Left ventricle myocardium inferior (tissue), 1 donor: ENCODE measurements at regions not wholly inside any gene's neighbourhood (a gene's known extent, or its start where the extent isn't known, plus 50 kb on each side); places are given as distances from the start of the nearest gene placed in this dataset.

Experiments
- DNase-seq: peaks from one replicate; pipeline ENCODE4 v3.0.0-alpha.2; 2020
- H3K27ac ChIP-seq: fragments of 200-600 bp; replicated peaks from 2 replicates; pipeline ENCODE4 v1.8.0; 2021
- H3K27me3 ChIP-seq: fragments of 200-600 bp; 2 replicates; pipeline ENCODE4 v1.8.0; 2021; ENCODE audit warnings: low read depth
- H3K36me3 ChIP-seq: fragments of 200-600 bp; 2 replicates; pipeline ENCODE4 v1.8.0; 2021
- H3K4me1 ChIP-seq: fragments of 200-600 bp; 2 replicates; pipeline ENCODE4 v1.8.0; 2021
- H3K4me3 ChIP-seq: fragments of 200-600 bp; 2 replicates; pipeline ENCODE4 v1.8.0; 2021; ENCODE audit warnings: mild to moderate bottlenecking, moderate library complexity
- H3K9me3 ChIP-seq: fragments of 200-600 bp; replicated peaks from 2 replicates; pipeline ENCODE4 v1.8.0; 2021
- CTCF ChIP-seq: fragments of 200-600 bp; IDR thresholded peaks from 2 replicates; pipeline ENCODE4 v1.8.0; 2021; ENCODE audit warnings: antibody characterized with exemption, mild to moderate bottlenecking, borderline replicate concordance
- intact Hi-C: fragments of 100-400 bp; cut with micrococcal nuclease; formaldehyde crosslinking; loops from one replicate; pipeline ENCODE4 v1.11.0; 2022
- donor health status: DM: no; HTN: yes; CAD: no; lungs with severe emphysema.

DNA sequence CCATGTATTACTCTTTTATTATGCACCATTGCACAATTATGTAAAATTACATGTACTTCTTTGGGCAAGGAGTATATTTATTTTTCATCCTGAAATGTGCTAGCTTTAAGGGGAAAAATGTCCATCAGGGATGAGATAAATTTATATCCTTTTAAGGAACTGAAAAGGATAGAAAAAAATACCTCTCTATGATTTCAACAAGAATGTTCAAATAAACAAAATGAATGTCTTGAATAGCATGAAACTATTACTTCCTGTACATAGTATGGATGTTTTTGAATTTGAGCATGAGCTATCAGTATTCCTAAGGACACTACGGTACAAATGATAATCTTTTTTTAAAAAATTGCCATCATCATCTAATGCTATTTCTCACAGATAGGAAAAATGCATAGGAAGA, 1611.9 kb upstream of the ZEB2 start:
- no peak for TF ChIP-seq CTCF
- H3K9me3 ChIP-seq, result peaks cover 5% of the 10 kb centered on the region

DNA sequence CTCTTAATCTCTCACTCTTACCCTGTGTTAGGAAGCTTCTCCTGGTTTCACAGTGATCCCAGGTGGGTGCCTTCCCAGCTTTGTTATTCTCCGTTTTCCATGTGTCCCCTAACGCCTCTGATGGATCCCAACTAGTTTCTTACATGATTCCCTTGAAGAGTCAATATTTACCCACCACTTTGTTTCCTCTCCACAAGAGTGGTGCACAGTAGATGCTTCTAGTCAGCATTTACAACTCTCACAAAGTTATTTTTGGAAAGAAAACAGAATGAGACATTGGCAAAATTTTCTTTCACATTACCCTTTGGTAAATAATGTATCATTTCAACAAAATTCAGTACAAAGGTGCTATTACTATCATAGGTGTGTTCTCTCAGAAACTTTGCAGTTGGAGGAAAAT, 1611.1 kb upstream of the ZEB2 start:
- TF ChIP-seq CTCF, result no peak
- H3K4me1 ChIP-seq, result no peaks in the 10 kb centered on the region
- intact Hi-C loops, result no loop called here
- H3K27ac ChIP-seq, result no peak overlapping the region
- H3K9me3 ChIP-seq, result peaks cover 5% of the 10 kb centered on the region
- H3K27me3 ChIP-seq, result no peaks in the 10 kb centered on the region
- no peaks in the 10 kb centered on the region for H3K36me3 ChIP-seq
- H3K4me3 ChIP-seq, result no peak overlapping the region
- no peak for DNase-seq

More for the DNA sequence above, 1611.9 kb upstream of the ZEB2 start:
- no peaks in the 10 kb centered on the region for H3K27me3 ChIP-seq
- H3K4me1 ChIP-seq, result no peaks in the 10 kb centered on the region
- no peak for DNase-seq
- intact Hi-C loops, result no loop called here
- H3K27ac ChIP-seq, result no peak overlapping the region
- no peaks in the 10 kb centered on the region for H3K36me3 ChIP-seq
- H3K4me3 ChIP-seq, result no peak overlapping the region

DNA sequence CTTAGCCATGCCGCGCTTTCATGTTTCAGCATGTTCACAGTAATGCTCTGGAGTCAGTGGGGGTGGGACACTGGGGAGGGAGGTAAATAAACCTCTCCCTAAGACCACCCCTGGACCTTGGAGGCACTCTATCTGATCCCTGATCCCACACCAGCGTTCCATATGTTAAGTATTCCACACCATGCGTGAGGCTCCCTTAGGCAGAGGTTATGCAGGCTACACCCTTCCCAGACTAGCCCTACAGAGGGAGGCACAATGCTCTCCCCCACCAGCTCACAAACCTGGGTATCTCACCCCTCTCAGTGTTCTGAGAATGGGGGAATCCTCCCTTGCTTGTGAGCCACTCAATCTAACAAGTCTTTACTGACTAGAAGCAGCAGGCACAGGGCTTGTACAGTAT, 1610.4 kb upstream of the ZEB2 start:
- no peak for TF ChIP-seq CTCF
- peaks cover 5% of the 10 kb centered on the region for H3K9me3 ChIP-seq
- DNase-seq, result no peak
- H3K4me3 ChIP-seq, result no peak overlapping the region
- intact Hi-C loops, result no loop called here
- no peak overlapping the region for H3K27ac ChIP-seq
- no peaks in the 10 kb centered on the region for H3K27me3 ChIP-seq
- H3K36me3 ChIP-seq, result no peaks in the 10 kb centered on the region
- no peaks in the 10 kb centered on the region for H3K4me1 ChIP-seq

- TF ChIP-seq CTCF, result no peak
- H3K4me1 ChIP-seq, result no peaks in the 10 kb centered on the region
- H3K4me3 ChIP-seq, result no peak overlapping the region
- no peak overlapping the region for H3K27ac ChIP-seq
- intact Hi-C loops, result no loop called here
- H3K27me3 ChIP-seq, result no peaks in the 10 kb centered on the region
- peaks cover 5% of the 10 kb centered on the region for H3K9me3 ChIP-seq
- DNase-seq, result no peak
- no peaks in the 10 kb centered on the region for H3K36me3 ChIP-seq
These were observed 1609.3 kb upstream of the ZEB2 start for GRCh38 chr2:146129231-146129630.

GRCh38 chr2:146128216-146128615, 1608.3 kb upstream of the ZEB2 start:
- Histone ChIP-seq H3K27me3 (no peaks in the 10 kb centered on the region), H3K27ac (no peak overlapping the region), H3K4me3 (no peak overlapping the region), H3K36me3 (no peaks in the 10 kb centered on the region), H3K4me1 (no peaks in the 10 kb centered on the region), H3K9me3 (peaks cover 5% of the 10 kb centered on the region)
- intact Hi-C loops, result no loop called here
- TF ChIP-seq CTCF, result no peak
- DNase-seq, result no peak

DNA sequence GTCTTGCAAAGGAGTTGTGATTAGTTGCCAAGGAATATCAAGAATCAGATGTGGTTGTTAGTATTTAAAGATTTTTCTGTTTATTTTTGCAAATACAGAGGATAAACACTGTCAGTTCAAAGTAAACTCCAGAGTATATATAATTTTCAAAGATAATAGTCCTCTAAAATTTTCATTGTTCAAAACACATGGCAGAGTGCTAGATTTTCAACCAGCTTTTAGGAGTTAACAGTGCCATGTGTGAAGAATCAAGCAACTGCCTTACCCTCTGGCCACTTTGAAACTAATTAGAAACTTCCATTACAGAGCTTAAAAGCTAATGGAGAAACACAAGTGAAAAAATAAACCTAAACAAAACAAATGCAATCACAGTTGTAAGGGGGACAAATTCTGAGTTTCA, 1605.6 kb upstream of the ZEB2 start:
- no peaks in the 10 kb centered on the region for H3K27me3 ChIP-seq
- no peak overlapping the region for H3K27ac ChIP-seq
- H3K4me1 ChIP-seq, result no peaks in the 10 kb centered on the region
- intact Hi-C loops, result no loop called here
- no peaks in the 10 kb centered on the region for H3K36me3 ChIP-seq
- H3K9me3 ChIP-seq, result peaks cover 5% of the 10 kb centered on the region
- H3K4me3 ChIP-seq, result no peak overlapping the region
- no peak for TF ChIP-seq CTCF
- no peak for DNase-seq
